HCT116 (cell line): ENCODE measurements at regions not wholly inside any gene's neighbourhood (a gene's known extent, or its start where the extent isn't known, plus 50 kb on each side); places are given as distances from the start of the nearest gene placed in this dataset.

Experiments
- ATAC-seq: fragments of 200-7000 bp; cut with Tn5 transposase; 2 replicates; pipeline ENCODE4 v1.9.1; 2020; ENCODE audit warnings: mild to moderate bottlenecking, moderate library complexity
- BruUV-seq: library from RNA; stranded (reverse); fragments of 400-500 nt; replicated peaks from 2 replicates; lab custom pipeline; 2021; lab: Mats Ljungman, UMichigan
- CTCF ChIA-PET: fragments of 300-600 bp; sonication (Branson Sonifier 250); formaldehyde crosslinking; loops from one replicate; lab custom pipeline; 2021; ENCODE audit warnings: antibody characterized with exemption; lab: Charles Lee
- POLR2A ChIA-PET: fragments of 300-600, 350-600 bp; sonication (Branson Sonifier 250); formaldehyde crosslinking; loops from one replicate; lab custom pipeline; 2021; ENCODE audit warnings: antibody characterized with exemption; lab: Charles Lee
- RAD21 ChIA-PET, 2 experiments: fragments of 300-600 bp; sonication (Branson Sonifier 250); formaldehyde crosslinking; loops; one replicate each; lab custom pipeline; 2023; ENCODE audit warnings: low total read pairs in 2 of 2; ENCODE audit not compliant: uncharacterized antibody in 2 of 2, unreplicated experiment in 2 of 2, low non-redundant PET in 1 of 2; lab: Charles Lee
- DNase-seq: peaks from one replicate; pipeline ENCODE4 v3.0.0-alpha.2; 2010; ENCODE audit warnings: low read depth, low spot score
- H2AFZ ChIP-seq: fragments of 200-600 bp; shearing (Covaris generic), sonication (generic); 2 replicates; pipeline ENCODE4 v1.6.1; 2017; ENCODE audit warnings: low read depth, mixed run types, mixed read lengths, antibody characterized with exemption, low read length; ENCODE audit not compliant: poor library complexity, severe bottlenecking
- H3K27ac ChIP-seq: 2 replicates; pipeline ENCODE4 v1.5.1; 2012; ENCODE audit warnings: low read depth, low read length
- H3K27me3 ChIP-seq: fragments of 200-600 bp; sonication (generic); 2 replicates; pipeline ENCODE4 v1.6.1; 2016; ENCODE audit warnings: mixed run types, low read length, mixed read lengths; ENCODE audit not compliant: insufficient read depth
- H3K36me3 ChIP-seq, 2 experiments: fragments of 200-500 bp in 1 of 2; fragments of 200-600 bp in 1 of 2; sonication (Bioruptor generic) in 1 of 2; sonication (generic) in 1 of 2; 2 replicates each; pipeline versions ENCODE4 v1.5.1 to v1.6.1; 2014 to 2016; ENCODE audit warnings: low read length in 2 of 2, inconsistent platforms in 1 of 2, mixed read lengths in 1 of 2, mixed run types in 1 of 2; ENCODE audit not compliant: insufficient read depth in 2 of 2, control insufficient read depth in 1 of 2
- H3K4me1 ChIP-seq, 2 experiments: fragments of 200-600 bp in 1 of 2; sonication (generic) in 1 of 2; 2 replicates each; pipeline versions ENCODE4 v1.5.1 to v1.6.1; 2012 to 2017; ENCODE audit warnings: low read length in 2 of 2, inconsistent platforms in 1 of 2, mild to moderate bottlenecking in 1 of 2, mixed read lengths in 1 of 2, mixed run types in 1 of 2, moderate library complexity in 1 of 2; ENCODE audit not compliant: insufficient read depth in 2 of 2, control insufficient read depth in 1 of 2
- H3K4me2 ChIP-seq: fragments of 200-600 bp; sonication (generic); 2 replicates; pipeline ENCODE4 v1.6.1; 2017; ENCODE audit warnings: mixed run types, low read length, mixed read lengths
- H3K4me3 ChIP-seq, 2 experiments: fragments of 200-600 bp in 1 of 2; sonication (generic) in 1 of 2; replicated peaks in 1 of 2; 2 replicates each; pipeline ENCODE4 v1.5.1; 2011 to 2016; ENCODE audit warnings: low read length in 2 of 2, control low read depth in 1 of 2, low read depth in 1 of 2, mild to moderate bottlenecking in 1 of 2, mixed read lengths in 1 of 2, mixed run types in 1 of 2
- H3K79me2 ChIP-seq: fragments of 200-600 bp; sonication (generic); 2 replicates; pipeline ENCODE4 v1.6.1; 2017; ENCODE audit warnings: mild to moderate bottlenecking, mixed run types, low read length, moderate library complexity, mixed read lengths; ENCODE audit not compliant: insufficient read depth
- H3K9ac ChIP-seq: fragments of 200-600 bp; sonication (generic); 2 replicates; pipeline ENCODE4 v1.6.1; 2016; ENCODE audit warnings: low read length, mixed read lengths
- H3K9me2 ChIP-seq: fragments of 200-600 bp; sonication (generic), shearing (Covaris generic); 2 replicates; pipeline ENCODE4 v1.6.1; 2017; ENCODE audit warnings: mixed run types, mild to moderate bottlenecking, moderate library complexity; ENCODE audit not compliant: insufficient read depth
- H3K9me3 ChIP-seq, 2 experiments: fragments of 200-500 bp in 1 of 2; fragments of 200-600 bp in 1 of 2; sonication (Bioruptor generic) in 1 of 2; sonication (generic) in 1 of 2; 2 replicates each; pipeline ENCODE4 v1.6.1; 2014 to 2017; ENCODE audit warnings: low read length in 2 of 2, mixed read lengths in 2 of 2, inconsistent platforms in 1 of 2, low read depth in 1 of 2, mild to moderate bottlenecking in 1 of 2, mixed run types in 1 of 2, moderate library complexity in 1 of 2; ENCODE audit not compliant: control insufficient read depth in 1 of 2, insufficient read depth in 1 of 2
- H4K20me1 ChIP-seq: fragments of 200-600 bp; sonication (generic), shearing (Covaris generic); 2 replicates; pipeline ENCODE4 v1.6.1; 2017; ENCODE audit warnings: mixed run types, mild to moderate bottlenecking, moderate library complexity; ENCODE audit not compliant: insufficient read depth
- CBX3 ChIP-seq: IDR thresholded peaks from 2 replicates; pipeline ENCODE4 v1.6.1; 2012; ENCODE audit warnings: low read depth
- CEBPB ChIP-seq: IDR thresholded peaks from 2 replicates; pipeline ENCODE4 v1.6.1; 2012; ENCODE audit warnings: low read depth
- CTCF ChIP-seq, 3 experiments: fragments of 200-600 bp in 1 of 3; sonication (generic) in 1 of 3; IDR thresholded peaks in 2 of 3; conservative IDR thresholded peaks in 1 of 3; 2 replicates each; pipeline ENCODE4 v1.5.1; 2012 to 2017; ENCODE audit warnings: low read depth in 2 of 3, low read length in 2 of 3, antibody characterized with exemption in 1 of 3, borderline replicate concordance in 1 of 3, control low read depth in 1 of 3, mild to moderate bottlenecking in 1 of 3, mixed read lengths in 1 of 3, mixed run types in 1 of 3, moderate library complexity in 1 of 3; ENCODE audit not compliant: insufficient read depth in 1 of 3
- EGR1 ChIP-seq: IDR thresholded peaks from 2 replicates; pipeline ENCODE4 v1.6.1; 2012; ENCODE audit warnings: low read depth
- EZH2phosphoT487 ChIP-seq: fragments of 200-600 bp; IDR thresholded peaks from 2 replicates; pipeline ENCODE4 v1.6.1; 2018; ENCODE audit warnings: antibody characterized with exemption, borderline replicate concordance
- FOSL1 ChIP-seq: IDR thresholded peaks from 2 replicates; pipeline ENCODE4 v1.6.1; 2012; ENCODE audit warnings: low read depth
- JUND ChIP-seq: IDR thresholded peaks from 2 replicates; pipeline ENCODE4 v1.6.1; 2012
- POLR2A ChIP-seq: IDR thresholded peaks from 2 replicates; pipeline ENCODE4 v1.7.0; 2011; ENCODE audit warnings: borderline replicate concordance; ENCODE audit not compliant: insufficient read depth, insufficient read length; ENCODE audit errors: extremely low read depth
- POLR2AphosphoS5 ChIP-seq: IDR thresholded peaks from 2 replicates; pipeline ENCODE4 v1.6.1; 2011; ENCODE audit warnings: mild to moderate bottlenecking, low read depth, low read length, moderate library complexity
- RAD21 ChIP-seq: IDR thresholded peaks from 2 replicates; pipeline ENCODE4 v1.6.1; 2012; ENCODE audit warnings: low read depth, mild to moderate bottlenecking
- REST ChIP-seq: IDR thresholded peaks from 2 replicates; pipeline ENCODE4 v1.6.1; 2012; ENCODE audit warnings: low read depth
- SIN3A ChIP-seq: IDR thresholded peaks from 2 replicates; pipeline ENCODE4 v1.6.1; 2012; ENCODE audit warnings: low read depth
- TCF7L2 ChIP-seq: IDR thresholded peaks from 2 replicates; pipeline ENCODE4 v1.7.0; 2011; ENCODE audit warnings: borderline replicate concordance, inconsistent platforms; ENCODE audit not compliant: insufficient read depth, insufficient read length; ENCODE audit errors: extremely low read depth
- YY1 ChIP-seq: IDR thresholded peaks from 2 replicates; pipeline ENCODE4 v1.6.1; 2011; ENCODE audit warnings: low read length, low read depth, moderate library complexity, mild to moderate bottlenecking; ENCODE audit not compliant: insufficient replicate concordance; ENCODE audit errors: extremely low read depth
- ZFX ChIP-seq: fragments of 450-650 bp; IDR thresholded peaks from 2 replicates; pipeline ENCODE4 v1.6.1; 2017
- ZNF274 ChIP-seq: fragments of 200-500 bp; sonication (Bioruptor generic); IDR thresholded peaks from 2 replicates; pipeline ENCODE4 v1.6.1; 2014; ENCODE audit warnings: mild to moderate bottlenecking, low read depth, low read length, inconsistent platforms
- intact Hi-C: fragments of 100-400 bp; cut with micrococcal nuclease; formaldehyde crosslinking; loops from 2 replicates; pipeline ENCODE4 v1.10.0; 2022
- TF ChIP-seq, protein P1 (sequence below): IDR thresholded peaks from 2 replicates; pipeline ENCODE4 v1.6.1; 2012
- TF ChIP-seq, protein P2 (sequence below): IDR thresholded peaks from 2 replicates; pipeline ENCODE4 v1.6.1; 2011; ENCODE audit warnings: mild to moderate bottlenecking, low read length, moderate library complexity; ENCODE audit not compliant: insufficient replicate concordance; ENCODE audit errors: extremely low read depth
- TF ChIP-seq, protein P3 (sequence below): IDR thresholded peaks from 2 replicates; pipeline ENCODE4 v1.6.1; 2012

DNA sequence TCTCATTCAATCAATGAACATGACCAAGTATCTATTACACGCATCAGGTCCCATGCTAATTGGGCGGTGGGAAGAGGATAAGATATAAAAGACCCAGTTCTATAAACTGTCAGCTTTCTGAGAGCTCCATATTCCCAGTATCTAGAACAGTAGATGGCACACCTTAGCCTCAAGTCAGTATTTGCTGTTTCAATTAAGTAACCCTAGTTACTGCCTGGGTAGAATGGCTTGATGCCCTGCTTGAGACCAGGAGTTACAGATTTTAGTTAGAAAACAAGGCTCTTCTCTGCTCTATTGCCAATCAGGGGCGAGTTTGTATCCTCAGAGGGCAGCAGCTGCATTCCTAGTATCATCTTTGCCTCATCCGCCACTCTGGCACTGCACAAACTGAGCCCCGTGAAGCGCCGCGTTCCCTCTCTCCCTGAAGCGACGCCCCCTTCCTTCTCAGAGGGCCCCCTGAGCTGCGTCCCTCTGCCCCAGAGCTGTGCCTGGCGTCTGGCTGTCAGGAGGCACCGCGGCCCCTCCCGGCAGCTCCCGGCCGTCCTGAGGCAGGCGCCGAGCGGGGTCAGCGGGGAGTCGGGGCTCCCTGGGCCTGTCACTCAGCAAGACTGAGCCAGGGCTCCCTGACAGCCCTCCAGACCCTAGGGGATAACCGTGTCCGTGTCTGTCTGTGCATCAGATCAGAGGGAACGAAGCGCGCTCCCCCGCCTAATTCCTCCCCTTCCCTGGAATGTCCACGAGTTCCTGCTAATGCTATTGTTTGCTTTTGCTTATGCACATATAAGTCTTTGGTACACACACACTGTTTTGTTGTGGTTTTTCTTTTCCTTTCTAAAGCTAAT, 212.4 kb upstream of the TTC29 start:
- RAD21 ChIA-PET, result no interaction called here
- Histone ChIP-seq H3K79me2 (no peaks in the 10 kb centered on the region), H3K4me3 (no peak overlapping the region), H3K9ac (no peak overlapping the region), H3K9me3 (no peaks in the 10 kb centered on the region), H2AFZ (no peak overlapping the region), H3K27me3 (no peaks in the 10 kb centered on the region), H3K27ac (no peak overlapping the region), H3K4me1 (no peaks in the 10 kb centered on the region), H3K4me2 (no peak overlapping the region), H4K20me1 (no peaks in the 10 kb centered on the region), H3K36me3 (no peaks in the 10 kb centered on the region), H3K9me2 (no peaks in the 10 kb centered on the region)
- DNase-seq (no peak), ATAC-seq (no peak)
- TF ChIP-seq CTCF (IDR thresholded peaks at IDR 0.05 in 2 of 3, conservative IDR thresholded peaks at IDR 0.05 in 1 of 3; ENCODE audit: borderline replicate concordance in 1 of 3, insufficient read depth in 1 of 3, low read depth in 2 of 3, low read length in 2 of 3) (no peak), TCF7L2 (no peak), POLR2A (no peak), RAD21 (no peak), ZFX (no peak), YY1 (no peak), CEBPB (no peak), FOSL1 (no peak), EZH2phosphoT487 (no peak), POLR2AphosphoS5 (no peak), REST (no peak), JUND (no peak), ZNF274 (no peak), EGR1 (no peak), CBX3 (no peak), SIN3A (no peak)
- TF ChIP-seq, protein P1, sequence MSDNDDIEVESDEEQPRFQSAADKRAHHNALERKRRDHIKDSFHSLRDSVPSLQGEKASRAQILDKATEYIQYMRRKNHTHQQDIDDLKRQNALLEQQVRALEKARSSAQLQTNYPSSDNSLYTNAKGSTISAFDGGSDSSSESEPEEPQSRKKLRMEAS, result no peak
- TF ChIP-seq, protein P2, sequence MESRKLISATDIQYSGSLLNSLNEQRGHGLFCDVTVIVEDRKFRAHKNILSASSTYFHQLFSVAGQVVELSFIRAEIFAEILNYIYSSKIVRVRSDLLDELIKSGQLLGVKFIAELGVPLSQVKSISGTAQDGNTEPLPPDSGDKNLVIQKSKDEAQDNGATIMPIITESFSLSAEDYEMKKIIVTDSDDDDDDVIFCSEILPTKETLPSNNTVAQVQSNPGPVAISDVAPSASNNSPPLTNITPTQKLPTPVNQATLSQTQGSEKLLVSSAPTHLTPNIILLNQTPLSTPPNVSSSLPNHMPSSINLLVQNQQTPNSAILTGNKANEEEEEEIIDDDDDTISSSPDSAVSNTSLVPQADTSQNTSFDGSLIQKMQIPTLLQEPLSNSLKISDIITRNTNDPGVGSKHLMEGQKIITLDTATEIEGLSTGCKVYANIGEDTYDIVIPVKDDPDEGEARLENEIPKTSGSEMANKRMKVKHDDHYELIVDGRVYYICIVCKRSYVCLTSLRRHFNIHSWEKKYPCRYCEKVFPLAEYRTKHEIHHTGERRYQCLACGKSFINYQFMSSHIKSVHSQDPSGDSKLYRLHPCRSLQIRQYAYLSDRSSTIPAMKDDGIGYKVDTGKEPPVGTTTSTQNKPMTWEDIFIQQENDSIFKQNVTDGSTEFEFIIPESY, result no peak
- TF ChIP-seq, protein P3, sequence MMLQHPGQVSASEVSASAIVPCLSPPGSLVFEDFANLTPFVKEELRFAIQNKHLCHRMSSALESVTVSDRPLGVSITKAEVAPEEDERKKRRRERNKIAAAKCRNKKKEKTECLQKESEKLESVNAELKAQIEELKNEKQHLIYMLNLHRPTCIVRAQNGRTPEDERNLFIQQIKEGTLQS, result no peak
- POLR2A ChIA-PET, result no interaction called here
- intact Hi-C loops, result no loop called here
- BruUV-seq, result no TSS peak
- CTCF ChIA-PET, result no interaction called here
